ENCODE measurements at regions not wholly inside any gene's neighbourhood (a gene's known extent, or its start where the extent isn't known, plus 50 kb on each side); places are given as distances from the start of the nearest gene placed in this dataset.

- H3K4me3 ChIP-seq (replicated peaks; ENCODE audit: insufficient read depth, low read length) = no peak overlapping the region
- no peak overlapping the region for H3K27ac ChIP-seq (replicated peaks)
- H3K27me3 ChIP-seq (ENCODE audit: insufficient read depth, poor library complexity, severe bottlenecking) = peaks cover 2% of the 10 kb centered on the region
- TF ChIP-seq REST (IDR thresholded peaks at IDR 0.05; ENCODE audit: insufficient replicate concordance, low read depth) (no peak), POLR2AphosphoS5 (IDR thresholded peaks at IDR 0.05; ENCODE audit: low read depth) (no peak), CTCF (IDR thresholded peaks at IDR 0.05; ENCODE audit: insufficient read depth, low read length) (no peak), SPI1 (IDR thresholded peaks at IDR 0.05; ENCODE audit: borderline replicate concordance, low read depth) (no peak), GABPA (IDR thresholded peaks at IDR 0.05; ENCODE audit: low read depth) (no peak)
- DNase-seq (ENCODE audit: low read depth in 1 of 2, low spot score in 1 of 2) = no peak
Measured at GRCh38 chr4:127151941-127152340, 480.8 kb upstream of the INTU start.

GRCh38 chr4:127155116-127155515, 477.6 kb upstream of the INTU start:
- DNase-seq (ENCODE audit: low read depth in 1 of 2, low spot score in 1 of 2) = no peak
- no peak overlapping the region for H3K4me3 ChIP-seq (replicated peaks; ENCODE audit: insufficient read depth, low read length)
- no peak overlapping the region for H3K27ac ChIP-seq (replicated peaks)
- TF ChIP-seq GABPA (IDR thresholded peaks at IDR 0.05; ENCODE audit: low read depth) (no peak), CTCF (IDR thresholded peaks at IDR 0.05; ENCODE audit: insufficient read depth, low read length) (no peak), REST (IDR thresholded peaks at IDR 0.05; ENCODE audit: insufficient replicate concordance, low read depth) (no peak), SPI1 (IDR thresholded peaks at IDR 0.05; ENCODE audit: borderline replicate concordance, low read depth) (no peak), POLR2AphosphoS5 (IDR thresholded peaks at IDR 0.05; ENCODE audit: low read depth) (no peak)
- no peaks in the 10 kb centered on the region for H3K27me3 ChIP-seq (ENCODE audit: insufficient read depth, poor library complexity, severe bottlenecking)

DNA sequence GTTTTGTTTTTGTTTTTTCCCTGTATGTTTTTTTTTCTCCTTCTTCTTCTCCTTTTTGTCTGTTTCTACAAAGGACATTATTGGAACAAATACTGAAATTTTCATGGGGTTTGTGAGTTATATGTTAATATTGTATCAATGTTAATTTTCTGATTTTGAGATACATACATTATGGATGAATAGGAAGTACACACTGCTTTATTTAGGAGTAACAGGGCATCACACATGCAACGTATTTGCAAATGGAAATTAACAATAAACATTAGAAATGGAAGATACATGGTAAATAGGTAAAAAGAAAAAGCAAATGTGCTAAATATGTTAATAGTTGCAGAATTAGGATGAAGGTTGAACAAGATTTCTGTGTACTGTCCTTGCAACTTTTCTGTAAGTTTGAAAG, 477.2 kb upstream of the INTU start:
- DNase-seq (ENCODE audit: low read depth in 1 of 2, low spot score in 1 of 2) = no peak
- no peak overlapping the region for H3K27ac ChIP-seq (replicated peaks)
- H3K27me3 ChIP-seq (ENCODE audit: insufficient read depth, poor library complexity, severe bottlenecking) = no peaks in the 10 kb centered on the region
- TF ChIP-seq POLR2AphosphoS5 (IDR thresholded peaks at IDR 0.05; ENCODE audit: low read depth) = no peak
- no peak for TF ChIP-seq SPI1 (IDR thresholded peaks at IDR 0.05; ENCODE audit: borderline replicate concordance, low read depth)
- TF ChIP-seq GABPA (IDR thresholded peaks at IDR 0.05; ENCODE audit: low read depth) = no peak
- TF ChIP-seq CTCF (IDR thresholded peaks at IDR 0.05; ENCODE audit: insufficient read depth, low read length) = no peak
- no peak for TF ChIP-seq REST (IDR thresholded peaks at IDR 0.05; ENCODE audit: insufficient replicate concordance, low read depth)
- H3K4me3 ChIP-seq (replicated peaks; ENCODE audit: insufficient read depth, low read length) = no peak overlapping the region

All from HL-60 (cell line).